HEK293 (cell line): ENCODE measurements at regions not wholly inside any gene's neighbourhood (a gene's known extent, or its start where the extent isn't known, plus 50 kb on each side); places are given as distances from the start of the nearest gene placed in this dataset.

Source experiments
- CTCF ChIA-PET: fragments of 350-600 bp; formaldehyde crosslinking; extraction: SDS; loops from one replicate; lab custom pipeline; 2021; ENCODE audit warnings: antibody characterized with exemption; lab: Yijun Ruan, JAX
- POLR2A ChIA-PET: fragments of 300-600 bp; formaldehyde crosslinking; extraction: SDS; loops from one replicate; lab custom pipeline; 2020; ENCODE audit warnings: antibody characterized with exemption, inconsistent platforms; lab: Yijun Ruan, JAX
- H3K27ac ChIP-seq: fragments of 200-500 bp; sonication (Bioruptor generic); 2 replicates; pipeline ENCODE4 v1.5.1; 2014; ENCODE audit warnings: low read depth, low read length, control low read depth, inconsistent platforms; ENCODE audit errors: extremely low read depth
- H3K36me3 ChIP-seq, 2 experiments: fragments of 200-500 bp in 1 of 2; sonication (Bioruptor generic) in 1 of 2; 1 replicate in 1 of 2; 2 replicates in 1 of 2; pipeline ENCODE4 v1.5.1; 2014 to 2017; ENCODE audit warnings: inconsistent platforms in 2 of 2, low read length in 2 of 2; ENCODE audit not compliant: control insufficient read depth in 2 of 2, insufficient read depth in 1 of 2
- H3K4me1 ChIP-seq: fragments of 200-500 bp; sonication (Bioruptor generic); 2 replicates; pipeline ENCODE4 v1.5.1; 2014; ENCODE audit warnings: mild to moderate bottlenecking, low read length, inconsistent platforms; ENCODE audit not compliant: control insufficient read depth, insufficient read depth
- H3K4me3 ChIP-seq: 2 replicates; pipeline ENCODE4 v1.5.1; 2011; ENCODE audit warnings: low read depth, mild to moderate bottlenecking, control low read depth, low read length, moderate library complexity
- H3K9me3 ChIP-seq: fragments of 200-500 bp; sonication (Bioruptor generic); 2 replicates; pipeline ENCODE4 v1.5.1; 2014; ENCODE audit warnings: low read depth, low read length, inconsistent platforms; ENCODE audit not compliant: control insufficient read depth, insufficient read depth
- BCL11A ChIP-seq: fragments of 450-650 bp; formaldehyde crosslinking; IDR thresholded peaks from 2 replicates; pipeline ENCODE4 v1.5.1; 2016; ENCODE audit warnings: low read depth, missing biosample characterization, missing genetic modification characterization
- EGR2 ChIP-seq: fragments of 450-650 bp; formaldehyde crosslinking; IDR thresholded peaks from 2 replicates; pipeline ENCODE4 v1.5.1; 2016; ENCODE audit warnings: low read depth, missing biosample characterization, missing genetic modification characterization
- ELK4 ChIP-seq: IDR thresholded peaks from 2 replicates; pipeline ENCODE4 v1.6.1; 2011; ENCODE audit warnings: mild to moderate bottlenecking, low read depth, low read length, borderline replicate concordance
- FEZF1 ChIP-seq: fragments of 450-650 bp; formaldehyde crosslinking; IDR thresholded peaks from 2 replicates; pipeline ENCODE4 v1.5.1; 2016; ENCODE audit warnings: missing biosample characterization, missing genetic modification characterization
- GLIS2 ChIP-seq: fragments of 450-650 bp; formaldehyde crosslinking; IDR thresholded peaks from 2 replicates; pipeline ENCODE4 v1.5.1; 2016; ENCODE audit warnings: missing biosample characterization, missing genetic modification characterization
- KLF1 ChIP-seq: fragments of 450-650 bp; formaldehyde crosslinking; IDR thresholded peaks from 2 replicates; pipeline ENCODE4 v1.5.1; 2016; ENCODE audit warnings: missing biosample characterization, missing genetic modification characterization
- KLF9 ChIP-seq: fragments of 450-650 bp; formaldehyde crosslinking; IDR thresholded peaks from 2 replicates; pipeline ENCODE4 v1.5.1; 2016; ENCODE audit warnings: missing biosample characterization, missing genetic modification characterization, low read depth
- OSR2 ChIP-seq: fragments of 450-650 bp; formaldehyde crosslinking; IDR thresholded peaks from 2 replicates; pipeline ENCODE4 v1.5.1; 2016; ENCODE audit warnings: missing biosample characterization, missing genetic modification characterization
- REPIN1 ChIP-seq: fragments of 450-650 bp; formaldehyde crosslinking; IDR thresholded peaks from 2 replicates; pipeline ENCODE4 v1.5.1; 2017; ENCODE audit warnings: missing biosample characterization, missing genetic modification characterization, low read depth
- SALL2 ChIP-seq: fragments of 450-650 bp; formaldehyde crosslinking; IDR thresholded peaks from 2 replicates; pipeline ENCODE4 v1.5.0; 2017; ENCODE audit warnings: missing biosample characterization, mild to moderate bottlenecking, missing genetic modification characterization, borderline replicate concordance
- SP2 ChIP-seq: fragments of 450-650 bp; formaldehyde crosslinking; IDR thresholded peaks from 2 replicates; pipeline ENCODE4 v1.5.1; 2016; ENCODE audit warnings: missing biosample characterization, missing genetic modification characterization
- SP7 ChIP-seq: fragments of 450-650 bp; formaldehyde crosslinking; IDR thresholded peaks from 2 replicates; pipeline ENCODE4 v1.5.1; 2016; ENCODE audit warnings: missing biosample characterization, missing genetic modification characterization
- TRIM28 ChIP-seq: IDR thresholded peaks from 2 replicates; pipeline ENCODE4 v1.6.1; 2011; ENCODE audit warnings: low read length, control low read depth, borderline replicate concordance
- WT1 ChIP-seq: fragments of 450-650 bp; formaldehyde crosslinking; IDR thresholded peaks from 2 replicates; pipeline ENCODE4 v1.5.1; 2016; ENCODE audit warnings: missing biosample characterization, missing genetic modification characterization
- YY1 ChIP-seq: fragments of 450-650 bp; formaldehyde crosslinking; IDR thresholded peaks from 2 replicates; pipeline ENCODE4 v1.5.1; 2018; ENCODE audit warnings: missing biosample characterization, missing genetic modification characterization
- ZNF16 ChIP-seq: fragments of 450-650 bp; formaldehyde crosslinking; IDR thresholded peaks from 2 replicates; pipeline ENCODE4 v1.5.1; 2016; ENCODE audit warnings: low read depth, missing biosample characterization, missing genetic modification characterization
- ZNF24 ChIP-seq: fragments of 450-650 bp; formaldehyde crosslinking; IDR thresholded peaks from 2 replicates; pipeline ENCODE4 v1.5.1; 2016; ENCODE audit warnings: missing biosample characterization, missing genetic modification characterization
- ZNF248 ChIP-seq: fragments of 450-650 bp; formaldehyde crosslinking; IDR thresholded peaks from 2 replicates; pipeline ENCODE4 v1.5.1; 2017; ENCODE audit warnings: missing biosample characterization, missing genetic modification characterization
- ZNF266 ChIP-seq: fragments of 450-650 bp; formaldehyde crosslinking; IDR thresholded peaks from 2 replicates; pipeline ENCODE4 v1.5.1; 2016; ENCODE audit warnings: missing biosample characterization, missing genetic modification characterization, low read depth
- ZNF341 ChIP-seq: fragments of 450-650 bp; formaldehyde crosslinking; IDR thresholded peaks from 2 replicates; pipeline ENCODE4; 2016; ENCODE audit warnings: low read depth, missing biosample characterization, missing genetic modification characterization
- ZNF404 ChIP-seq: fragments of 450-650 bp; formaldehyde crosslinking; IDR thresholded peaks from 2 replicates; pipeline ENCODE4 v1.5.1; 2017; ENCODE audit warnings: missing biosample characterization, missing genetic modification characterization
- ZNF426 ChIP-seq: fragments of 450-650 bp; formaldehyde crosslinking; IDR thresholded peaks from 2 replicates; pipeline ENCODE4 v1.5.1; 2017; ENCODE audit warnings: missing biosample characterization, missing genetic modification characterization, mild to moderate bottlenecking, inconsistent platforms, moderate library complexity
- ZNF433 ChIP-seq: fragments of 450-650 bp; formaldehyde crosslinking; IDR thresholded peaks from 2 replicates; pipeline ENCODE4 v1.5.1; 2016; ENCODE audit warnings: missing biosample characterization, missing genetic modification characterization, low read depth
- ZNF560 ChIP-seq: fragments of 450-650 bp; formaldehyde crosslinking; IDR thresholded peaks from 2 replicates; pipeline ENCODE4 v1.5.1; 2017; ENCODE audit warnings: missing biosample characterization, missing genetic modification characterization, borderline replicate concordance
- ZNF600 ChIP-seq: fragments of 450-650 bp; formaldehyde crosslinking; IDR thresholded peaks from 2 replicates; pipeline ENCODE4 v1.5.1; 2016; ENCODE audit warnings: missing biosample characterization, missing genetic modification characterization
- ZNF610 ChIP-seq: fragments of 450-650 bp; formaldehyde crosslinking; IDR thresholded peaks from 2 replicates; pipeline ENCODE4 v1.5.1; 2016; ENCODE audit warnings: missing biosample characterization, missing genetic modification characterization, borderline replicate concordance
- ZNF704 ChIP-seq: fragments of 450-650 bp; formaldehyde crosslinking; IDR thresholded peaks from 2 replicates; pipeline ENCODE4 v1.5.1; 2016; ENCODE audit warnings: missing biosample characterization, missing genetic modification characterization
- ZNF776 ChIP-seq: fragments of 450-650 bp; formaldehyde crosslinking; IDR thresholded peaks from 2 replicates; pipeline ENCODE4 v1.5.0; 2017; ENCODE audit warnings: missing biosample characterization, missing genetic modification characterization, borderline replicate concordance
- TF ChIP-seq, protein P1 (sequence below): fragments of 450-650 bp; formaldehyde crosslinking; IDR thresholded peaks from 2 replicates; pipeline ENCODE4 v1.5.1; 2016; ENCODE audit warnings: missing biosample characterization, missing genetic modification characterization
- TF ChIP-seq, protein P2 (sequence below): fragments of 450-650 bp; formaldehyde crosslinking; IDR thresholded peaks from 2 replicates; pipeline ENCODE4 v1.5.1; 2016; ENCODE audit warnings: missing biosample characterization, missing genetic modification characterization, low read depth

GRCh38 chr10:34003561-34003960, 669.1 kb upstream of the NRP1 start:
- no peak overlapping the region for H3K4me3 ChIP-seq
- no peaks in the 10 kb centered on the region for H3K36me3 ChIP-seq
- CTCF ChIA-PET = no interaction called here
- H3K27ac ChIP-seq = no peak overlapping the region
- no peak for TF ChIP-seq GLIS2 (tag by site-specific recombination)
- TF ChIP-seq ZNF560 (tag by site-specific recombination) = no peak
- TF ChIP-seq WT1 (tag by site-specific recombination) = no peak
- no peak for TF ChIP-seq ZNF24 (tag by site-specific recombination)
- no peak for TF ChIP-seq ZNF600 (tag by site-specific recombination)
- no peak for TF ChIP-seq SP7 (tag by site-specific recombination)
- TF ChIP-seq FEZF1 (tag by site-specific recombination) = no peak
- no peak for TF ChIP-seq ZNF610 (tag by site-specific recombination)
- TF ChIP-seq YY1 (tag by site-specific recombination) = no peak
- TF ChIP-seq SALL2 (tag by site-specific recombination) = no peak
- no peak for TF ChIP-seq KLF1 (tag by site-specific recombination)
- TF ChIP-seq ZNF426 = no peak
- TF ChIP-seq, protein P1, sequence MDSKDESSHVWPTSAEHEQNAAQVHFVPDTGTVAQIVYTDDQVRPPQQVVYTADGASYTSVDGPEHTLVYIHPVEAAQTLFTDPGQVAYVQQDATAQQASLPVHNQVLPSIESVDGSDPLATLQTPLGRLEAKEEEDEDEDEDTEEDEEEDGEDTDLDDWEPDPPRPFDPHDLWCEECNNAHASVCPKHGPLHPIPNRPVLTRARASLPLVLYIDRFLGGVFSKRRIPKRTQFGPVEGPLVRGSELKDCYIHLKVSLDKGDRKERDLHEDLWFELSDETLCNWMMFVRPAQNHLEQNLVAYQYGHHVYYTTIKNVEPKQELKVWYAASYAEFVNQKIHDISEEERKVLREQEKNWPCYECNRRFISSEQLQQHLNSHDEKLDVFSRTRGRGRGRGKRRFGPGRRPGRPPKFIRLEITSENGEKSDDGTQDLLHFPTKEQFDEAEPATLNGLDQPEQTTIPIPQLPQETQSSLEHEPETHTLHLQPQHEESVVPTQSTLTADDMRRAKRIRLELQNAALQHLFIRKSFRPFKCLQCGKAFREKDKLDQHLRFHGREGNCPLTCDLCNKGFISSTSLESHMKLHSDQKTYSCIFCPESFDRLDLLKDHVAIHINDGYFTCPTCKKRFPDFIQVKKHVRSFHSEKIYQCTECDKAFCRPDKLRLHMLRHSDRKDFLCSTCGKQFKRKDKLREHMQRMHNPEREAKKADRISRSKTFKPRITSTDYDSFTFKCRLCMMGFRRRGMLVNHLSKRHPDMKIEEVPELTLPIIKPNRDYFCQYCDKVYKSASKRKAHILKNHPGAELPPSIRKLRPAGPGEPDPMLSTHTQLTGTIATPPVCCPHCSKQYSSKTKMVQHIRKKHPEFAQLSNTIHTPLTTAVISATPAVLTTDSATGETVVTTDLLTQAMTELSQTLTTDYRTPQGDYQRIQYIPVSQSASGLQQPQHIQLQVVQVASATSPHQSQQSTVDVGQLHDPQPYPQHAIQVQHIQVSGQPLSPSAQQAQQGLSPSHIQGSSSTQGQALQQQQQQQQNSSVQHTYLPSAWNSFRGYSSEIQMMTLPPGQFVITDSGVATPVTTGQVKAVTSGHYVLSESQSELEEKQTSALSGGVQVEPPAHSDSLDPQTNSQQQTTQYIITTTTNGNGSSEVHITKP (tag by site-specific recombination) = no peak
- H3K9me3 ChIP-seq = no peaks in the 10 kb centered on the region
- POLR2A ChIA-PET = no interaction called here
- no peaks in the 10 kb centered on the region for H3K4me1 ChIP-seq

DNA sequence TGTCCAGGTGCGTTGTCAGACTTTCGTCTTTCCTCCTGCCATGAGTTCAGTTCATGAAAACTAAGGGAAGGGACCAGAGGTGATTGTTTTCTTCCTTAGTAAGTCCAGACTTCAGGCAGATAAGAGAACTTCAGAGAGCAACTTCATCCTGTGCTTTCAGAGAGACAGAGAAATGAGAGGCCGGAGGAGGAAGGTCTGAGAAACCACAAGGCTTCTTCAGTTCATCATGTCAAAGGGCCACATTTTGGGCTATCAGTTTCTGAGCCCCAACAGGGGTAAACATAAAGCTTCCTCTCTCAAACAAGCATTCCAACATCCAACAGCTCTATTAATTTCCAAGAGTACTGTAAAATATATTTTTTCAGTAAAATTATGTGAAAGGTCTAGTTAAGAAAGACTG, 668.4 kb upstream of the NRP1 start:
- H3K27ac ChIP-seq = no peak overlapping the region
- POLR2A ChIA-PET = no interaction called here
- CTCF ChIA-PET = no interaction called here
- no peaks in the 10 kb centered on the region for H3K9me3 ChIP-seq
- H3K36me3 ChIP-seq = no peaks in the 10 kb centered on the region
- H3K4me1 ChIP-seq = no peaks in the 10 kb centered on the region
- no peak overlapping the region for H3K4me3 ChIP-seq
- TF ChIP-seq ZNF248 (no peak), TRIM28 (no peak), EGR2 (tag by site-specific recombination) (no peak), ZNF16 (no peak), BCL11A (tag by site-specific recombination) (no peak), ZNF341 (tag by site-specific recombination) (no peak), SP2 (tag by site-specific recombination) (no peak), ZNF433 (no peak), OSR2 (tag by site-specific recombination) (no peak), KLF9 (tag by site-specific recombination) (no peak), ZNF266 (tag by site-specific recombination) (no peak), ZNF704 (tag by site-specific recombination) (no peak), ZNF610 (tag by site-specific recombination) (no peak), ZNF776 (tag by site-specific recombination) (no peak), REPIN1 (tag by site-specific recombination) (no peak), ZNF404 (tag by site-specific recombination) (no peak), ELK4 (no peak)
- TF ChIP-seq, protein P2, sequence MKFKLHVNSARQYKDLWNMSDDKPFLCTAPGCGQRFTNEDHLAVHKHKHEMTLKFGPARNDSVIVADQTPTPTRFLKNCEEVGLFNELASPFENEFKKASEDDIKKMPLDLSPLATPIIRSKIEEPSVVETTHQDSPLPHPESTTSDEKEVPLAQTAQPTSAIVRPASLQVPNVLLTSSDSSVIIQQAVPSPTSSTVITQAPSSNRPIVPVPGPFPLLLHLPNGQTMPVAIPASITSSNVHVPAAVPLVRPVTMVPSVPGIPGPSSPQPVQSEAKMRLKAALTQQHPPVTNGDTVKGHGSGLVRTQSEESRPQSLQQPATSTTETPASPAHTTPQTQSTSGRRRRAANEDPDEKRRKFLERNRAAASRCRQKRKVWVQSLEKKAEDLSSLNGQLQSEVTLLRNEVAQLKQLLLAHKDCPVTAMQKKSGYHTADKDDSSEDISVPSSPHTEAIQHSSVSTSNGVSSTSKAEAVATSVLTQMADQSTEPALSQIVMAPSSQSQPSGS = no peak
